HCT116 (cell line): ENCODE measurements at regions not wholly inside any gene's neighbourhood (a gene's known extent, or its start where the extent isn't known, plus 50 kb on each side); places are given as distances from the start of the nearest gene placed in this dataset.

Experiments used
- ATAC-seq: fragments of 200-7000 bp; cut with Tn5 transposase; 2 replicates; pipeline ENCODE4 v1.9.1; 2020; ENCODE audit warnings: mild to moderate bottlenecking, moderate library complexity
- BruUV-seq: library from RNA; stranded (reverse); fragments of 400-500 nt; replicated peaks from 2 replicates; lab custom pipeline; 2021; lab: Mats Ljungman, UMichigan
- CTCF ChIA-PET: fragments of 300-600 bp; sonication (Branson Sonifier 250); formaldehyde crosslinking; loops from one replicate; lab custom pipeline; 2021; ENCODE audit warnings: antibody characterized with exemption; lab: Charles Lee
- POLR2A ChIA-PET: fragments of 300-600, 350-600 bp; sonication (Branson Sonifier 250); formaldehyde crosslinking; loops from one replicate; lab custom pipeline; 2021; ENCODE audit warnings: antibody characterized with exemption; lab: Charles Lee
- RAD21 ChIA-PET, 2 experiments: fragments of 300-600 bp; sonication (Branson Sonifier 250); formaldehyde crosslinking; loops; one replicate each; lab custom pipeline; 2023; ENCODE audit warnings: low total read pairs in 2 of 2; ENCODE audit not compliant: uncharacterized antibody in 2 of 2, unreplicated experiment in 2 of 2, low non-redundant PET in 1 of 2; lab: Charles Lee
- DNase-seq: peaks from one replicate; pipeline ENCODE4 v3.0.0-alpha.2; 2010; ENCODE audit warnings: low read depth, low spot score
- H2AFZ ChIP-seq: fragments of 200-600 bp; shearing (Covaris generic), sonication (generic); 2 replicates; pipeline ENCODE4 v1.6.1; 2017; ENCODE audit warnings: low read depth, mixed run types, mixed read lengths, antibody characterized with exemption, low read length; ENCODE audit not compliant: poor library complexity, severe bottlenecking
- H3K27ac ChIP-seq: 2 replicates; pipeline ENCODE4 v1.5.1; 2012; ENCODE audit warnings: low read depth, low read length
- H3K27me3 ChIP-seq: fragments of 200-600 bp; sonication (generic); 2 replicates; pipeline ENCODE4 v1.6.1; 2016; ENCODE audit warnings: mixed run types, low read length, mixed read lengths; ENCODE audit not compliant: insufficient read depth
- H3K36me3 ChIP-seq, 2 experiments: fragments of 200-500 bp in 1 of 2; fragments of 200-600 bp in 1 of 2; sonication (Bioruptor generic) in 1 of 2; sonication (generic) in 1 of 2; 2 replicates each; pipeline versions ENCODE4 v1.5.1 to v1.6.1; 2014 to 2016; ENCODE audit warnings: low read length in 2 of 2, inconsistent platforms in 1 of 2, mixed read lengths in 1 of 2, mixed run types in 1 of 2; ENCODE audit not compliant: insufficient read depth in 2 of 2, control insufficient read depth in 1 of 2
- H3K4me1 ChIP-seq, 2 experiments: fragments of 200-600 bp in 1 of 2; sonication (generic) in 1 of 2; 2 replicates each; pipeline versions ENCODE4 v1.5.1 to v1.6.1; 2012 to 2017; ENCODE audit warnings: low read length in 2 of 2, inconsistent platforms in 1 of 2, mild to moderate bottlenecking in 1 of 2, mixed read lengths in 1 of 2, mixed run types in 1 of 2, moderate library complexity in 1 of 2; ENCODE audit not compliant: insufficient read depth in 2 of 2, control insufficient read depth in 1 of 2
- H3K4me2 ChIP-seq: fragments of 200-600 bp; sonication (generic); 2 replicates; pipeline ENCODE4 v1.6.1; 2017; ENCODE audit warnings: mixed run types, low read length, mixed read lengths
- H3K4me3 ChIP-seq, 2 experiments: fragments of 200-600 bp in 1 of 2; sonication (generic) in 1 of 2; replicated peaks in 1 of 2; 2 replicates each; pipeline ENCODE4 v1.5.1; 2011 to 2016; ENCODE audit warnings: low read length in 2 of 2, control low read depth in 1 of 2, low read depth in 1 of 2, mild to moderate bottlenecking in 1 of 2, mixed read lengths in 1 of 2, mixed run types in 1 of 2
- H3K79me2 ChIP-seq: fragments of 200-600 bp; sonication (generic); 2 replicates; pipeline ENCODE4 v1.6.1; 2017; ENCODE audit warnings: mild to moderate bottlenecking, mixed run types, low read length, moderate library complexity, mixed read lengths; ENCODE audit not compliant: insufficient read depth
- H3K9ac ChIP-seq: fragments of 200-600 bp; sonication (generic); 2 replicates; pipeline ENCODE4 v1.6.1; 2016; ENCODE audit warnings: low read length, mixed read lengths
- H3K9me2 ChIP-seq: fragments of 200-600 bp; sonication (generic), shearing (Covaris generic); 2 replicates; pipeline ENCODE4 v1.6.1; 2017; ENCODE audit warnings: mixed run types, mild to moderate bottlenecking, moderate library complexity; ENCODE audit not compliant: insufficient read depth
- H3K9me3 ChIP-seq, 2 experiments: fragments of 200-500 bp in 1 of 2; fragments of 200-600 bp in 1 of 2; sonication (Bioruptor generic) in 1 of 2; sonication (generic) in 1 of 2; 2 replicates each; pipeline ENCODE4 v1.6.1; 2014 to 2017; ENCODE audit warnings: low read length in 2 of 2, mixed read lengths in 2 of 2, inconsistent platforms in 1 of 2, low read depth in 1 of 2, mild to moderate bottlenecking in 1 of 2, mixed run types in 1 of 2, moderate library complexity in 1 of 2; ENCODE audit not compliant: control insufficient read depth in 1 of 2, insufficient read depth in 1 of 2
- H4K20me1 ChIP-seq: fragments of 200-600 bp; sonication (generic), shearing (Covaris generic); 2 replicates; pipeline ENCODE4 v1.6.1; 2017; ENCODE audit warnings: mixed run types, mild to moderate bottlenecking, moderate library complexity; ENCODE audit not compliant: insufficient read depth
- ATF3 ChIP-seq: IDR thresholded peaks from 2 replicates; pipeline ENCODE4 v1.6.1; 2012
- CEBPB ChIP-seq: IDR thresholded peaks from 2 replicates; pipeline ENCODE4 v1.6.1; 2012; ENCODE audit warnings: low read depth
- EZH2 ChIP-seq: fragments of 200-600 bp; sonication (generic); IDR thresholded peaks from 2 replicates; pipeline ENCODE4 v1.6.1; 2017; ENCODE audit warnings: antibody characterized with exemption, mixed run types
- JUND ChIP-seq: IDR thresholded peaks from 2 replicates; pipeline ENCODE4 v1.6.1; 2012
- MAX ChIP-seq: IDR thresholded peaks from 2 replicates; pipeline ENCODE4 v1.6.1; 2012
- REST ChIP-seq: IDR thresholded peaks from 2 replicates; pipeline ENCODE4 v1.6.1; 2012; ENCODE audit warnings: low read depth
- SRF ChIP-seq: IDR thresholded peaks from 2 replicates; pipeline ENCODE4 v1.6.1; 2012; ENCODE audit warnings: low read depth
- intact Hi-C: fragments of 100-400 bp; cut with micrococcal nuclease; formaldehyde crosslinking; loops from 2 replicates; pipeline ENCODE4 v1.10.0; 2022

GRCh38 chr5:144857454-144857853 lies 686.8 kb downstream of the KCTD16 start (continued):
- no peak for TF ChIP-seq EZH2
- no peak for TF ChIP-seq JUND
- no peak for TF ChIP-seq MAX
- no peak for TF ChIP-seq CEBPB

GRCh38 chr5:144844086-144844485 lies 673.4 kb downstream of the KCTD16 start:
- BruUV-seq = no TSS peak
- Histone ChIP-seq H3K27me3 (no peaks in the 10 kb centered on the region), H3K27ac (no peak overlapping the region), H3K9ac (no peak overlapping the region), H3K4me3 (no peak overlapping the region), H3K79me2 (no peaks in the 10 kb centered on the region), H2AFZ (no peak overlapping the region), H3K9me3 (no peaks in the 10 kb centered on the region), H3K9me2 (no peaks in the 10 kb centered on the region), H3K36me3 (no peaks in the 10 kb centered on the region), H4K20me1 (no peaks in the 10 kb centered on the region), H3K4me2 (no peak overlapping the region), H3K4me1 (no peaks in the 10 kb centered on the region)
- RAD21 ChIA-PET = no interaction called here
- TF ChIP-seq REST (no peak), SRF (no peak), ATF3 (no peak)
- CTCF ChIA-PET = no interaction called here
- intact Hi-C loops = no loop called here
- ATAC-seq (no peak), DNase-seq (no peak)
- POLR2A ChIA-PET = no interaction called here
